ENCODE measurements at regions not wholly inside any gene's neighbourhood (a gene's known extent, or its start where the extent isn't known, plus 50 kb on each side); places are given as distances from the start of the nearest gene placed in this dataset.
"Not testable (repeated sequence)": the region's sequence is repeated elsewhere in the genome, so short reads cannot be mapped to it uniquely, and the experiment has no call there.

GRCh38 chr2:111402450-111402849 is 281.7 kb downstream of the BCL2L11 start:
- TF ChIP-seq CTCF, POLR2A (IDR thresholded peaks at IDR 0.05): not testable (repeated sequence)

All from esophagus squamous epithelium (tissue), 4 donors.